SK-N-SH treated with all-trans-retinoic acid at 6 μM for 48 hours (cell line): ENCODE measurements at regions not wholly inside any gene's neighbourhood (a gene's known extent, or its start where the extent isn't known, plus 50 kb on each side); places are given as distances from the start of the nearest gene placed in this dataset.

ENCODE experiments used
- ARNTL ChIP-seq: fragments of 450-650 bp; formaldehyde crosslinking; IDR thresholded peaks from 2 replicates; pipeline ENCODE4 v1.5.0; 2020; ENCODE audit warnings: low read depth, mild to moderate bottlenecking, moderate library complexity, borderline replicate concordance
- CSDC2 ChIP-seq: fragments of 250-450 bp; sonication (Bioruptor Pico); IDR thresholded peaks from 2 replicates; pipeline ENCODE4 v1.5.0; 2020; ENCODE audit warnings: mild to moderate bottlenecking, moderate library complexity
- GLIS3 ChIP-seq: fragments of 250-450 bp; sonication (Bioruptor Pico); IDR thresholded peaks from 2 replicates; pipeline ENCODE4 v1.5.0; 2020; ENCODE audit warnings: mild to moderate bottlenecking, moderate library complexity
- ISL1 ChIP-seq: fragments of 250-450 bp; sonication (Bioruptor Pico); IDR thresholded peaks from 2 replicates; pipeline ENCODE4 v2.1.2; 2022; ENCODE audit warnings: mild to moderate bottlenecking, moderate library complexity
- RARB ChIP-seq: fragments of 250-450 bp; sonication (Bioruptor Pico); IDR thresholded peaks from 2 replicates; pipeline ENCODE4 v1.8.0; 2021; ENCODE audit warnings: mild to moderate bottlenecking, moderate library complexity
- TOX ChIP-seq: fragments of 250-450 bp; sonication (Bioruptor Pico); IDR thresholded peaks from 2 replicates; pipeline ENCODE4 v1.8.0; 2021; ENCODE audit warnings: mild to moderate bottlenecking, moderate library complexity, borderline replicate concordance
- ZFP3 ChIP-seq: fragments of 250-450 bp; sonication (Bioruptor Pico); IDR thresholded peaks from 2 replicates; pipeline ENCODE4 v1.5.0; 2020; ENCODE audit warnings: mild to moderate bottlenecking, moderate library complexity
- ZFP30 ChIP-seq: fragments of 450-650 bp; formaldehyde crosslinking; IDR thresholded peaks from 2 replicates; pipeline ENCODE4 v1.5.0; 2022; ENCODE audit warnings: mild to moderate bottlenecking, moderate library complexity
- ZNF565 ChIP-seq: fragments of 450-650 bp; formaldehyde crosslinking; conservative IDR thresholded peaks from 2 replicates; pipeline ENCODE4 v1.5.0; 2020; ENCODE audit warnings: low read depth, mild to moderate bottlenecking, moderate library complexity
- TF ChIP-seq, protein P1 (sequence below): fragments of 250-450 bp; sonication (Bioruptor Pico); IDR thresholded peaks from 2 replicates; pipeline ENCODE4 v1.8.0; 2020; ENCODE audit warnings: mild to moderate bottlenecking, moderate library complexity, borderline replicate concordance

DNA sequence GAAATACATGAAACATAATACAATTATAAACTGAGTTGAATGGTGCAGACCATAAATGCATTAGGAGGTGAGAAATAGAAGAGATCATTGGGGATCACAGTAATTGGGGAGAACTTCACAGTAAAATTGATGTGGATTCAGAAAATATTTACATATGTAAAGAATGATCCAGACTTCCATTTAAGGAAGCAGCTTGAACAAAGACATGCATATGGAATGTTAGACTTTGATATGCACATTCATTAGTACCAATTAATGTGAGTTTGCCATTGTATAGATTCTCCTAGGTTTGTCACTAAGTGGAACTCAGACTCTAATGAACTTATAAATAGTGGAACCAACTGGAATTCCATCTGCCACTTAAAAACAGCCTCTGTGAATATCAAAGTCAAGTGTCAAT is 235.6 kb downstream of the PARM1 start:
- TF ChIP-seq GLIS3 (CRISPR knock-in tag) (no peak), ISL1 (CRISPR knock-in tag) (no peak), ZNF565 (CRISPR knock-in tag) (no peak), RARB (CRISPR knock-in tag) (no peak), CSDC2 (CRISPR knock-in tag) (no peak), ARNTL (CRISPR knock-in tag) (no peak), ZFP30 (CRISPR knock-in tag) (no peak), ZFP3 (CRISPR knock-in tag) (no peak), TOX (CRISPR knock-in tag) (no peak)
- TF ChIP-seq, protein P1, sequence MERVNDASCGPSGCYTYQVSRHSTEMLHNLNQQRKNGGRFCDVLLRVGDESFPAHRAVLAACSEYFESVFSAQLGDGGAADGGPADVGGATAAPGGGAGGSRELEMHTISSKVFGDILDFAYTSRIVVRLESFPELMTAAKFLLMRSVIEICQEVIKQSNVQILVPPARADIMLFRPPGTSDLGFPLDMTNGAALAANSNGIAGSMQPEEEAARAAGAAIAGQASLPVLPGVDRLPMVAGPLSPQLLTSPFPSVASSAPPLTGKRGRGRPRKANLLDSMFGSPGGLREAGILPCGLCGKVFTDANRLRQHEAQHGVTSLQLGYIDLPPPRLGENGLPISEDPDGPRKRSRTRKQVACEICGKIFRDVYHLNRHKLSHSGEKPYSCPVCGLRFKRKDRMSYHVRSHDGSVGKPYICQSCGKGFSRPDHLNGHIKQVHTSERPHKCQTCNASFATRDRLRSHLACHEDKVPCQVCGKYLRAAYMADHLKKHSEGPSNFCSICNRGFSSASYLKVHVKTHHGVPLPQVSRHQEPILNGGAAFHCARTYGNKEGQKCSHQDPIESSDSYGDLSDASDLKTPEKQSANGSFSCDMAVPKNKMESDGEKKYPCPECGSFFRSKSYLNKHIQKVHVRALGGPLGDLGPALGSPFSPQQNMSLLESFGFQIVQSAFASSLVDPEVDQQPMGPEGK (CRISPR knock-in tag): no peak
